ENCODE measurements at regions not wholly inside any gene's neighbourhood (a gene's known extent, or its start where the extent isn't known, plus 50 kb on each side); places are given as distances from the start of the nearest gene placed in this dataset.

- TF ChIP-seq CTCF (conservative IDR thresholded peaks at IDR 0.05; ENCODE audit: low read length), result no peak
- TF ChIP-seq EZH2phosphoT487 (IDR thresholded peaks at IDR 0.05; ENCODE audit: borderline replicate concordance), result no peak
Observed at GRCh38 chr6:54059683-54060082, 51.6 kb upstream of the MLIP start.

All from Loucy (cell line).